ENCODE measurements at regions not wholly inside any gene's neighbourhood (a gene's known extent, or its start where the extent isn't known, plus 50 kb on each side); places are given as distances from the start of the nearest gene placed in this dataset.
A peak's percentile ranks its signal among the peaks of the same experiment; 100 is the strongest.

GRCh38 chr4:184267673-184268583 is 50.3 kb upstream of the ENPP6 start:
- H3K4me1 ChIP-seq: peaks cover 3% of the 10 kb centered on the region
- intact Hi-C loops (cut with micrococcal nuclease): loop anchor here (5.0 kb wide), 1 partner anchor 269 kb away; no protein-coding TSS in a partner anchor
- peak; percentile 30 for DNase-seq
- H3K4me3 ChIP-seq: no peak overlapping the region
- no peaks in the 10 kb centered on the region for H3K9me3 ChIP-seq (replicated peaks)
- H3K27me3 ChIP-seq (ENCODE audit: low read depth): no peaks in the 10 kb centered on the region
- H3K27ac ChIP-seq (replicated peaks): peak overlapping the region; percentile 56
- no peak for TF ChIP-seq CTCF (IDR thresholded peaks at IDR 0.05; ENCODE audit: borderline replicate concordance)
- no peaks in the 10 kb centered on the region for H3K36me3 ChIP-seq
